ENCODE measurements at regions not wholly inside any gene's neighbourhood (a gene's known extent, or its start where the extent isn't known, plus 50 kb on each side); places are given as distances from the start of the nearest gene placed in this dataset.
A peak's percentile ranks its signal among the peaks of the same experiment; 100 is the strongest.

GRCh38 chr7:50178166-50178565 lies 85.1 kb upstream of the ZPBP start:
- no peak for FAIRE-seq
- no peak for DNase-seq (ENCODE audit: low spot score in 2 of 2)

GRCh38 chr7:50174948-50175347 lies 81.9 kb upstream of the ZPBP start:
- FAIRE-seq, result no peak
- no peak for DNase-seq (ENCODE audit: low spot score in 2 of 2)

GRCh38 chr7:50166997-50167965 lies 74.2 kb upstream of the ZPBP start:
- FAIRE-seq (no peak), DNase-seq (ENCODE audit: low spot score in 2 of 2) (no peak)

GRCh38 chr7:50164559-50165170 lies 71.6 kb upstream of the ZPBP start:
- no peak for FAIRE-seq
- DNase-seq (ENCODE audit: low spot score in 2 of 2), result no peak

GRCh38 chr7:50160206-50160605 lies 67.2 kb upstream of the ZPBP start:
- DNase-seq (ENCODE audit: low spot score in 2 of 2) (peak in 1 of 2 donors; percentile 42), FAIRE-seq (no peak)

- no peak for FAIRE-seq
- no peak for DNase-seq (ENCODE audit: low spot score in 2 of 2)
Observed at GRCh38 chr7:50159154-50159553, 66.1 kb upstream of the ZPBP start.

GRCh38 chr7:50156706-50157105 lies 63.7 kb upstream of the ZPBP start:
- FAIRE-seq (no peak), DNase-seq (ENCODE audit: low spot score in 2 of 2) (no peak)

- DNase-seq (ENCODE audit: low spot score in 2 of 2) (no peak), FAIRE-seq (no peak)
Observed at GRCh38 chr7:50156163-50156562, 63.1 kb upstream of the ZPBP start.

- DNase-seq (ENCODE audit: low spot score in 2 of 2) (no peak), FAIRE-seq (no peak)
Observed at GRCh38 chr7:50155755-50156154, 62.7 kb upstream of the ZPBP start.

- DNase-seq (ENCODE audit: low spot score in 2 of 2), result no peak
- FAIRE-seq, result no peak
Observed at GRCh38 chr7:50153995-50154394, 60.9 kb upstream of the ZPBP start.

GRCh38 chr7:50153148-50153547 lies 60.1 kb upstream of the ZPBP start:
- DNase-seq (ENCODE audit: low spot score in 2 of 2), result no peak
- no peak for FAIRE-seq

- no peak for DNase-seq (ENCODE audit: low spot score in 2 of 2)
- FAIRE-seq, result no peak
Observed at GRCh38 chr7:50152486-50152885, 59.4 kb upstream of the ZPBP start.

- FAIRE-seq (no peak), DNase-seq (ENCODE audit: low spot score in 2 of 2) (no peak)
Observed at GRCh38 chr7:50151661-50152060, 58.6 kb upstream of the ZPBP start.

- FAIRE-seq (no peak), DNase-seq (ENCODE audit: low spot score in 2 of 2) (no peak)
Observed at GRCh38 chr7:50151001-50151400, 58.0 kb upstream of the ZPBP start.

- FAIRE-seq (no peak), DNase-seq (ENCODE audit: low spot score in 2 of 2) (no peak)
Observed at GRCh38 chr7:50149369-50149768, 56.3 kb upstream of the ZPBP start.

- FAIRE-seq, result no peak
- DNase-seq (ENCODE audit: low spot score in 2 of 2), result no peak
Observed at GRCh38 chr7:50147951-50148808, 55.1 kb upstream of the ZPBP start.

GRCh38 chr7:50146692-50147091 lies 53.6 kb upstream of the ZPBP start:
- no peak for FAIRE-seq
- DNase-seq (ENCODE audit: low spot score in 2 of 2), result no peak

GRCh38 chr7:50145801-50146338 lies 52.8 kb upstream of the ZPBP start:
- FAIRE-seq (no peak), DNase-seq (ENCODE audit: low spot score in 2 of 2) (no peak)

GRCh38 chr7:50145226-50145625 lies 52.2 kb upstream of the ZPBP start:
- no peak for FAIRE-seq
- no peak for DNase-seq (ENCODE audit: low spot score in 2 of 2)

Measured in frontal cortex (tissue), 3 donors.